ENCODE measurements at regions not wholly inside any gene's neighbourhood (a gene's known extent, or its start where the extent isn't known, plus 50 kb on each side); places are given as distances from the start of the nearest gene placed in this dataset.

GRCh38 chr2:145584353-145584752 is 1064.4 kb upstream of the ZEB2 start:
- no peak for TF ChIP-seq CTCF (IDR thresholded peaks at IDR 0.05; ENCODE audit: insufficient read depth, low read depth, low read length)
- TF ChIP-seq EZH2 (IDR thresholded peaks at IDR 0.05; ENCODE audit: insufficient read depth, low read length): no peak

Data from astrocyte (in vitro differentiated cells and primary cell).